Fibroblast of lung (primary cell): ENCODE measurements at regions not wholly inside any gene's neighbourhood (a gene's known extent, or its start where the extent isn't known, plus 50 kb on each side); places are given as distances from the start of the nearest gene placed in this dataset.
A peak's percentile ranks its signal among the peaks of the same experiment; 100 is the strongest.

Experiments used
- CTCF ChIP-seq, 2 donors: IDR thresholded peaks in 1 of 2; conservative IDR thresholded peaks in 1 of 2; 1 replicate in 1 of 2; 2 replicates in 1 of 2; pipeline ENCODE4 v1.5.1; 2011 to 2012; ENCODE audit warnings: low read length in 2 of 2, control low read depth in 1 of 2, inconsistent platforms in 1 of 2, low read depth in 1 of 2, mild to moderate bottlenecking in 1 of 2
- EZH2 ChIP-seq: IDR thresholded peaks from 2 replicates; pipeline ENCODE4 v1.5.1; 2012; ENCODE audit warnings: low read length, control low read depth, mild to moderate bottlenecking; ENCODE audit errors: missing control alignments

- TF ChIP-seq CTCF (conservative IDR thresholded peaks at IDR 0.05 in 1 of 2, IDR thresholded peaks at IDR 0.05 in 1 of 2; ENCODE audit: low read depth in 1 of 2, low read length in 2 of 2), result peak; percentile 17 to 43
- TF ChIP-seq EZH2, result no peak
Measured at GRCh38 chr3:81339040-81339845, 422.2 kb downstream of the GBE1 start.
